IMR-90 (cell line): ENCODE measurements at regions not wholly inside any gene's neighbourhood (a gene's known extent, or its start where the extent isn't known, plus 50 kb on each side); places are given as distances from the start of the nearest gene placed in this dataset.

Experiments
- ATAC-seq: fragments of 200-7000 bp; cut with Tn5 transposase; 2 replicates; pipeline ENCODE4 v1.9.1; 2020; ENCODE audit warnings: low read depth, mild to moderate bottlenecking, moderate library complexity
- BruUV-seq: library from RNA; stranded (reverse); fragments of 400-500 nt; replicated peaks from 2 replicates; lab custom pipeline; 2021; lab: Mats Ljungman, UMichigan
- CTCF ChIA-PET: fragments of 300-600 bp; formaldehyde crosslinking; extraction: SDS; loops from one replicate; lab custom pipeline; 2021; ENCODE audit warnings: antibody characterized with exemption; lab: Yijun Ruan, JAX
- POLR2A ChIA-PET: fragments of 300-600 bp; sonication (Branson Sonifier 250); formaldehyde crosslinking; loops from one replicate; lab custom pipeline; 2022; ENCODE audit warnings: antibody characterized with exemption; ENCODE audit not compliant: unreplicated experiment; lab: Charles Lee
- DNase-seq: peaks from one replicate; pipeline ENCODE4 v3.0.0; 2013
- H2AFZ ChIP-seq: replicated peaks from 2 replicates; pipeline ENCODE3; 2013; ENCODE audit warnings: low read length, mild to moderate bottlenecking; ENCODE audit not compliant: poor library complexity
- H2AK5ac ChIP-seq: 2 replicates; pipeline ENCODE4 v1.6.1; 2013; ENCODE audit warnings: low read depth, low read length, inconsistent platforms
- H2AK9ac ChIP-seq: replicated peaks from 2 replicates; pipeline ENCODE3; 2013; ENCODE audit warnings: mild to moderate bottlenecking, low read depth, low read length, moderate library complexity; ENCODE audit not compliant: poor library complexity
- H2BK120ac ChIP-seq: 2 replicates; pipeline ENCODE4 v1.6.1; 2013; ENCODE audit warnings: low read depth, low read length, inconsistent platforms
- H2BK15ac ChIP-seq: 3 replicates; pipeline ENCODE4 v1.6.1; 2013; ENCODE audit warnings: low read depth, low read length, inconsistent platforms
- H2BK20ac ChIP-seq: 2 replicates; pipeline ENCODE4 v1.6.1; 2013; ENCODE audit warnings: low read depth, mild to moderate bottlenecking, inconsistent platforms, low read length, moderate library complexity
- H2BK5ac ChIP-seq: 2 replicates; pipeline ENCODE4 v1.6.1; 2013; ENCODE audit warnings: mild to moderate bottlenecking, low read depth, low read length, inconsistent platforms; ENCODE audit not compliant: poor library complexity, severe bottlenecking
- H3K14ac ChIP-seq: replicated peaks from 2 replicates; pipeline ENCODE4 v1.6.1; 2013; ENCODE audit warnings: low read depth, low read length, inconsistent platforms
- H3K18ac ChIP-seq: 2 replicates; pipeline ENCODE4 v1.6.1; 2013; ENCODE audit warnings: low read depth, low read length, control low read depth
- H3K23ac ChIP-seq: 2 replicates; pipeline ENCODE4 v1.6.1; 2013; ENCODE audit warnings: low read depth, low read length, inconsistent platforms
- H3K27ac ChIP-seq: 2 replicates; pipeline ENCODE4 v1.5.1; 2013; ENCODE audit warnings: mild to moderate bottlenecking, control low read depth, low read length; ENCODE audit not compliant: insufficient read depth
- H3K27me3 ChIP-seq: 2 replicates; pipeline ENCODE4 v1.6.1; 2013; ENCODE audit warnings: low read length; ENCODE audit not compliant: control insufficient read depth, insufficient read depth
- H3K36me3 ChIP-seq: 2 replicates; pipeline ENCODE4 v1.6.1; 2013; ENCODE audit warnings: low read length, mixed read lengths; ENCODE audit not compliant: control insufficient read depth, insufficient read depth
- H3K4ac ChIP-seq: 2 replicates; pipeline ENCODE4 v1.6.1; 2013; ENCODE audit warnings: low read depth, low read length, inconsistent platforms
- H3K4me1 ChIP-seq: 2 replicates; pipeline ENCODE4 v1.6.1; 2013; ENCODE audit warnings: low read length, mixed read lengths; ENCODE audit not compliant: control insufficient read depth, insufficient read depth
- H3K4me2 ChIP-seq: 2 replicates; pipeline ENCODE4 v1.6.1; 2013; ENCODE audit warnings: low read depth, mild to moderate bottlenecking, control low read depth, low read length, moderate library complexity
- H3K4me3 ChIP-seq: 2 replicates; pipeline ENCODE4 v1.5.1; 2013; ENCODE audit warnings: low read depth, mild to moderate bottlenecking, control low read depth, low read length, moderate library complexity; ENCODE audit not compliant: insufficient read depth
- H3K56ac ChIP-seq: 2 replicates; pipeline ENCODE4 v1.6.1; 2013; ENCODE audit warnings: low read length, inconsistent platforms; ENCODE audit not compliant: insufficient read depth; ENCODE audit errors: extremely low read depth
- H3K79me1 ChIP-seq, 2 experiments: 2 replicates each; pipeline ENCODE4 v1.6.1; 2013; ENCODE audit warnings: low read length in 2 of 2, inconsistent platforms in 1 of 2, low read depth in 1 of 2
- H3K9ac ChIP-seq: 2 replicates; pipeline ENCODE4 v1.6.1; 2013; ENCODE audit warnings: low read depth, low read length, control low read depth
- H3K9me1 ChIP-seq: 2 replicates; pipeline ENCODE4 v1.6.1; 2013; ENCODE audit warnings: low read length, inconsistent platforms; ENCODE audit not compliant: insufficient read depth
- H3K9me3 ChIP-seq: 2 replicates; pipeline ENCODE4 v1.6.1; 2013; ENCODE audit warnings: low read length; ENCODE audit not compliant: control insufficient read depth, insufficient read depth
- H4K20me1 ChIP-seq: 2 replicates; pipeline ENCODE4 v1.6.1; 2013; ENCODE audit warnings: low read length, inconsistent platforms; ENCODE audit not compliant: insufficient read depth
- H4K5ac ChIP-seq: 2 replicates; pipeline ENCODE4 v1.6.1; 2013; ENCODE audit warnings: mild to moderate bottlenecking, low read depth, low read length, control low read depth
- H4K8ac ChIP-seq, 2 experiments: 2 replicates each; pipeline ENCODE4 v1.6.1; 2013; ENCODE audit warnings: low read depth in 2 of 2, low read length in 2 of 2, control low read depth in 1 of 2, inconsistent platforms in 1 of 2
- H4K91ac ChIP-seq: 2 replicates; pipeline ENCODE4 v1.6.1; 2013; ENCODE audit warnings: low read depth, low read length, inconsistent platforms; ENCODE audit not compliant: insufficient read depth
- BHLHE40 ChIP-seq: fragments of 150-350 bp; IDR thresholded peaks from 2 replicates; pipeline ENCODE4 v1.6.1; 2016; ENCODE audit warnings: mild to moderate bottlenecking, low read depth, low read length
- CEBPB ChIP-seq: IDR thresholded peaks from 2 replicates; pipeline ENCODE4 v1.6.1; 2012; ENCODE audit warnings: low read depth, low read length, improper control_type of control experiment
- CHD1 ChIP-seq: IDR thresholded peaks from 2 replicates; pipeline ENCODE4 v1.6.1; 2012; ENCODE audit warnings: low read depth, low read length, improper control_type of control experiment
- CTCF ChIP-seq: conservative IDR thresholded peaks from 2 replicates; pipeline ENCODE4 v1.5.1; 2012; ENCODE audit warnings: mild to moderate bottlenecking, low read depth, low read length, improper control_type of control experiment
- ELK1 ChIP-seq: fragments of 150-350 bp; IDR thresholded peaks from 2 replicates; pipeline ENCODE4 v1.6.1; 2016; ENCODE audit warnings: low read depth, mild to moderate bottlenecking, low read length, moderate library complexity, borderline replicate concordance
- FOS ChIP-seq: fragments of 150-350 bp; IDR thresholded peaks from 2 replicates; pipeline ENCODE4 v1.6.1; 2016; ENCODE audit warnings: low read depth, low read length
- MAFK ChIP-seq: IDR thresholded peaks from 2 replicates; pipeline ENCODE4 v1.6.1; 2012; ENCODE audit warnings: low read depth, low read length, improper control_type of control experiment
- MAZ ChIP-seq: IDR thresholded peaks from 2 replicates; pipeline ENCODE4 v1.6.1; 2012; ENCODE audit warnings: low read depth, mild to moderate bottlenecking, low read length, improper control_type of control experiment, moderate library complexity, borderline replicate concordance
- MXI1 ChIP-seq: IDR thresholded peaks from 2 replicates; pipeline ENCODE4 v1.6.1; 2012; ENCODE audit warnings: low read depth, mild to moderate bottlenecking, low read length, moderate library complexity, borderline replicate concordance
- NFE2L2 ChIP-seq: fragments of 150-350 bp; IDR thresholded peaks from 2 replicates; pipeline ENCODE4 v1.6.1; 2016; ENCODE audit warnings: low read depth, mild to moderate bottlenecking, low read length
- POLR2A ChIP-seq: IDR thresholded peaks from 2 replicates; pipeline ENCODE4 v1.6.1; 2012; ENCODE audit warnings: mild to moderate bottlenecking, low read depth, low read length
- RAD21 ChIP-seq: IDR thresholded peaks from 2 replicates; pipeline ENCODE4 v1.6.1; 2012; ENCODE audit warnings: low read length, improper control_type of control experiment
- RCOR1 ChIP-seq: IDR thresholded peaks from 2 replicates; pipeline ENCODE4 v1.6.1; 2012; ENCODE audit warnings: mild to moderate bottlenecking, low read length, improper control_type of control experiment; ENCODE audit not compliant: insufficient replicate concordance
- RFX5 ChIP-seq: IDR thresholded peaks from 2 replicates; pipeline ENCODE4 v1.8.0; 2012; ENCODE audit warnings: low read depth, mild to moderate bottlenecking, low read length, moderate library complexity
- SMC3 ChIP-seq: fragments of 150-350 bp; IDR thresholded peaks from 2 replicates; pipeline ENCODE4 v1.6.1; 2016; ENCODE audit warnings: low read depth, mild to moderate bottlenecking, antibody characterized with exemption, low read length, moderate library complexity
- WGBS, 2 experiments: methylation state at CpG; one replicate each; pipeline versions ENCODE4 v1.1.5 to v1.1.7; 2013; ENCODE audit warnings: missing lambda C conversion rate in 2 of 2; ENCODE audit not compliant: insufficient read length in 1 of 2; ENCODE audit errors: extremely low coverage in 2 of 2; 5-methylcytosine and 5-hydroxymethylcytosine counted together
- dilution Hi-C: fragments of 300-500 bp; cut with HindIII; formaldehyde crosslinking; loops from one replicate; pipeline ENCODE4 v1.14.3; 2018; ENCODE audit warnings: low sequenced_read_pairs; ENCODE audit not compliant: unreplicated experiment
- in situ Hi-C: fragments of 300-500 bp; cut with MboI; formaldehyde crosslinking; loops from 3 replicates; pipeline ENCODE4 v1.14.3; 2019; ENCODE audit warnings: low sequenced_read_pairs, inconsistent platforms, mixed read lengths
- intact Hi-C: fragments of 100-400 bp; cut with micrococcal nuclease; formaldehyde crosslinking; loops from 2 replicates; pipeline ENCODE4 v1.10.0; 2022
- TF ChIP-seq, protein P1 (sequence below): fragments of 150-350 bp; IDR thresholded peaks from 2 replicates; pipeline ENCODE4 v1.6.1; 2017; ENCODE audit warnings: mild to moderate bottlenecking, antibody characterized with exemption, low read length, low read depth

DNA sequence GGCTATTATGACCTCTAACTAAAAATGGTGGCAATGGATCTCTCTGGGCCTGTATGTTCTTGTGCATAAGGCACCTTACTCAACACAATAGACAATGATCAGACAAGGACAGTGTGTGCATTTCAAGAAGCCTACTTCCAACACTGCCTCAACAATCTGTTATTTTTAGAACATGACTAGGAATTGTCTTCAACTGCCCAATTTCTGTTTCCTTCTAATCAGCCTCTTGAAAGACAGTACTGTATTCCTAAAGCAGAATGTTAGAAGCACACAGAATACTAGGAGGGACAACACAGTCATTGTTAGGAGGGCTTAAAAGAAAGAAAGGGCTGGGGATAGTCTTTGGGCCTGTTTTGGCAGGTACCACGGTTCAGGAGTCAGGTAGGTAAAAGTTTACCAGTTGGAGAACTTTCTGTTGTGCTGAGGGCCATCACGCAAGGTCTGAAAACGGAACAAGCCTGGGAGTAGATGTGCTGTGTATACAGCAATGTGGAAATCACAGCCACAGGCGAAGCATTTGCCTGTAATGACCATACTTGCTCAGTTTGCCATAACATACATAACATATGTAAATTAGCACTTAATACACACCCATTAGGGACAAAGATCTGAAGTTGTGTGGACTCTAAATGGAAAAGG lies 100.8 kb upstream of the ATXN3L start:
- no peaks in the 10 kb centered on the region for H3K27me3 ChIP-seq
- H3K14ac ChIP-seq = no peak overlapping the region
- H4K8ac ChIP-seq = no peak overlapping the region
- no peaks in the 10 kb centered on the region for H3K79me1 ChIP-seq
- no peaks in the 10 kb centered on the region for H4K20me1 ChIP-seq
- ATAC-seq (no peak), DNase-seq (no peak)
- peaks cover 2% of the 10 kb centered on the region; the same call in 1 of the 2 replicates for H3K4me1 ChIP-seq
- H2AFZ ChIP-seq = no peak overlapping the region
- H3K4me3 ChIP-seq = no peak overlapping the region
- BruUV-seq = no TSS peak
- H3K23ac ChIP-seq = no peak overlapping the region
- H4K5ac ChIP-seq = 0 out of 2 replicates have a peak overlapping the region, but pooled peaks have one; percentile 25
- H3K18ac ChIP-seq = no peak overlapping the region
- H3K4ac ChIP-seq = no peak overlapping the region
- TF ChIP-seq MAFK = no peak
- no peak for TF ChIP-seq RFX5
- no peak for TF ChIP-seq SMC3
- no peak for TF ChIP-seq MXI1
- TF ChIP-seq BHLHE40 = no peak
- TF ChIP-seq MAZ = no peak
- TF ChIP-seq, protein P1, sequence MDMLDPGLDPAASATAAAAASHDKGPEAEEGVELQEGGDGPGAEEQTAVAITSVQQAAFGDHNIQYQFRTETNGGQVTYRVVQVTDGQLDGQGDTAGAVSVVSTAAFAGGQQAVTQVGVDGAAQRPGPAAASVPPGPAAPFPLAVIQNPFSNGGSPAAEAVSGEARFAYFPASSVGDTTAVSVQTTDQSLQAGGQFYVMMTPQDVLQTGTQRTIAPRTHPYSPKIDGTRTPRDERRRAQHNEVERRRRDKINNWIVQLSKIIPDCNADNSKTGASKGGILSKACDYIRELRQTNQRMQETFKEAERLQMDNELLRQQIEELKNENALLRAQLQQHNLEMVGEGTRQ = no peak
- no peak for TF ChIP-seq POLR2A
- TF ChIP-seq RAD21 = no peak
- no peak for TF ChIP-seq FOS
- no peak for TF ChIP-seq CTCF
- TF ChIP-seq NFE2L2 = no peak
- TF ChIP-seq ELK1 = no peak
- TF ChIP-seq CHD1 = no peak
- no peak for TF ChIP-seq CEBPB
- no peak for TF ChIP-seq RCOR1
- H3K9me1 ChIP-seq = no peaks in the 10 kb centered on the region
- H2AK9ac ChIP-seq = no peak overlapping the region
- in situ Hi-C loops (no loop called here), intact Hi-C loops (no loop called here), dilution Hi-C loops (no loop called here)
- no CpG with 5 or more reads among the region's 4 CpGs for WGBS, 2 experiments
- no peak overlapping the region for H3K27ac ChIP-seq
- no peaks in the 10 kb centered on the region for H3K36me3 ChIP-seq
- H2BK20ac ChIP-seq = no peak overlapping the region
- ChIA-PET POLR2A (no interaction called here), CTCF (no interaction called here)
- H2BK15ac ChIP-seq = 0 out of 3 replicates have a peak overlapping the region, but pooled peaks have one; percentile 10
- H2BK5ac ChIP-seq = no peak overlapping the region
- H2AK5ac ChIP-seq = no peak overlapping the region; the same call in 1 of the 2 replicates
- no peaks in the 10 kb centered on the region for H3K9me3 ChIP-seq
- H4K91ac ChIP-seq = no peak overlapping the region
- H3K56ac ChIP-seq = no peak overlapping the region
- H2BK120ac ChIP-seq = peak overlapping the region; percentile 18; the same call in 1 of the 2 replicates
- H3K9ac ChIP-seq = no peak overlapping the region
- H3K4me2 ChIP-seq = no peak overlapping the region
